ENCODE measurements at regions not wholly inside any gene's neighbourhood (a gene's known extent, or its start where the extent isn't known, plus 50 kb on each side); places are given as distances from the start of the nearest gene placed in this dataset.

DNA sequence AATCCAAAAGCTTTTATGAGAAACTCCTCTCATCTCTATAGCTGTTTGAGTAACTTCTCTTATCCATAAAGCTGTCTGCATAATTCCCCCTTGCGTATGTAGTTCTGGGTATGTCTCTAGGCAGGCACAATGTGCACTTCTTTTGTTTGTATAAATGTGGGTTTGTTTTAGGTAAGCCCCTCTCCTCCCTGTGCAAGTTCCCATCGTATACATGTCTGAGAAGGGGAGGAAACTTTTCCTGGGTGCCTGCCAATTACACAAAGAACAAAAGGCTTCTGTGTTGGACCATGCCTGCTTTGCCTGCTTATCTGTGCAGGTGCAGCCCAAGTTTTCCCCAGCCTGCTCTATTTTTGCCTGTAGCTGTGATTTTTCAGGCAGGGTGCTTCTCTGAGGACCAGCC lies 96.7 kb downstream of the CCER1 start:
- no peak overlapping the region for H3K27ac ChIP-seq (ENCODE audit: low read length)
- H3K4me1 ChIP-seq (ENCODE audit: control insufficient read depth in 1 of 2, insufficient read depth in 2 of 2, low read length in 2 of 2): peaks cover 0 to 10% of the 10 kb centered on the region in 2 donors
- no peaks in the 10 kb centered on the region for H3K9me3 ChIP-seq (ENCODE audit: control insufficient read depth in 1 of 2, low read length in 2 of 2)
- no peaks in the 10 kb centered on the region for H3K36me3 ChIP-seq (ENCODE audit: control insufficient read depth in 1 of 2, insufficient read depth in 2 of 2, low read length in 2 of 2)
- no peaks in the 10 kb centered on the region for H3K27me3 ChIP-seq (ENCODE audit: low read depth, low read length)
- H3K4me3 ChIP-seq (ENCODE audit: low read depth in 1 of 2, low read length in 2 of 2): no peak overlapping the region

DNA sequence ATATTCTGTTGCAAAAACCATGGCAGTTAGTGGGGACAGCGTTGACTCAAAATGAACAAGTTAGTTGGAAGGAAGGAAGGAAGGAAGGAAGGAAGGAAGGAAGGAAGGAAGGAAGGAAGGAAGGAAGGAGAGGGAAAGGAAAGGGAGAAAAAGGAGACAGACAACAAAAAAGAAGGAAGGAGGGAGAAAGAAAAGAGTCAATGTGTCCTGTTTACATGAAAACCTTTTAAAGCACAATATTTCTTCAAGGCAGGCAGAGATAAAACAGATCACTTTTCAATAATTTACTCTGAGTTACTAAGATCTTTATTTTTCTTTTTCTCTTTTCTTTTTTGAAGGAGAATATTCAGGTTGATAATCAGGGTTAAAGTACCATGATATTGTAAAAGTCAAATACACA lies 99.4 kb downstream of the CCER1 start:
- Histone ChIP-seq H3K9me3 (ENCODE audit: control insufficient read depth in 1 of 2, low read length in 2 of 2) (no peaks in the 10 kb centered on the region), H3K27ac (ENCODE audit: low read length) (no peak overlapping the region), H3K36me3 (ENCODE audit: control insufficient read depth in 1 of 2, insufficient read depth in 2 of 2, low read length in 2 of 2) (no peaks in the 10 kb centered on the region), H3K27me3 (ENCODE audit: low read depth, low read length) (no peaks in the 10 kb centered on the region), H3K4me1 (ENCODE audit: control insufficient read depth in 1 of 2, insufficient read depth in 2 of 2, low read length in 2 of 2) (peaks cover 0 to 10% of the 10 kb centered on the region in 2 donors), H3K4me3 (ENCODE audit: low read depth in 1 of 2, low read length in 2 of 2) (no peak overlapping the region)

DNA sequence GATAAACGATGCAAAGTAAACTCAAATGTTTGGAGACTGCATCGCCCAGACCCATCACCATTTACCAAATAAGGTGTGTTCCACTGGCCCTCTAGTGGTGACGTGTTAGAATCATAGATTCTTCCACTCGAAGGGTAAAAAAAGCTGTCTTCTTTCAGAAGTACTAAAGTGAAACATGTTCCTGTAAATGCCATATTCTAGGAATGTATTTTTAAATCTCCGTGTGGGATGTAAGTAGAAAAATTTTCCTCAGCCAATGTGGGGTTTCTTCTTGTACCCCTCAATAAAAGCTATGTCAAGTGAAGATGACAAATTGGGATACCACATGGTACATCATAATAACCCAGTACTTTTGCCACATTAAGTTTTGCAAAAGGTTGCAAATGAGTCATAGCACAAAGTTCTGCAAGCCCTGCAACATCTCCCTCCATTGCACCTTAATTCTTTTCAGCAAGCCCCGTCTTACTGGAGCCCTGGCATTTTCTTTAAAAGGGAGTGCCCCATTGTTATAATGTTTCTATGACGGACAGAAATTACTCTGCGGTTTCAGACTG lies 100.8 kb downstream of the CCER1 start:
- no peak overlapping the region for H3K27ac ChIP-seq (ENCODE audit: low read length)
- H3K9me3 ChIP-seq (ENCODE audit: control insufficient read depth in 1 of 2, low read length in 2 of 2): no peaks in the 10 kb centered on the region
- no peak overlapping the region for H3K4me3 ChIP-seq (ENCODE audit: low read depth in 1 of 2, low read length in 2 of 2)

DNA sequence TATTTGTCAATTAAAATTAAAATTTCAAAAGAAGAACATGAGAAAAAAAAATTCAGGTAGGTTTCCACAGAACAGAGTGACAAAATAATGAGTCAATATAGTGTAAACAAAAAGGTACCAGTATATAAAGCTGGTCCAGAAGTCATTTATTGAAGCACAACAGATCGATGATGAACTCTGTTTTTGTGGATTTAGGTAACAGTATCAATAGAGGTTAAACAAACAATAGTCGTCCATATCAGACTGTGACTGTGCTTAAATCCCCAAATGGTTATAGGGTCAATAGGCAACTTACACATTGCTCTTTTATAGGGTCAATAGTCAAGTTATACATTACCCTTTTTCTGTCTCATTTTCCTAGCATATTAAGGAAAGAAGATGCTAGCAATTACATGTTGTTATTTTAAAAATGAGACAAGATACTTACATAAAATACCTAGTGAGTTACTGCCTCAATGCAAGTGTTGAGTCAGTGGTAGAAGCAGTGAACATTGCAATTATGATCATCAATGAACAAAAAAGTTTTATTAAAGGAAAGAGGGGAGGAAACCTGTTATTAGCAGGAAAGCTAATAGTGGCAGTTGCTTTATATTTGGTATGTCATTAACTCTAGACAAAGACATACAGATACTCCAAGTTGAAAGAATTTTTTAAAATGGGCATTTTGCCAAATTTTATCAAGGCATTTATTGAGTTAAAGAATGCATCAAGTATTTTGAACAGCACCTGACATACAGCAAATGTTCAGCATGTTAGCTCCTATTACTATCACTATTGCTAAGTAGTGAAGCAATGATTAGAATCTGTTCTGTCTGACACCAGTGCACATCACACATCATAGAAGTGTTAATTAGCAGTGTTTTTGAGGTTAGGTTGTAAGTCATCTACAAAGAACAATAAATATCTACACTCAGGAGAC lies 102.9 kb downstream of the CCER1 start:
- Histone ChIP-seq H3K4me1 (ENCODE audit: control insufficient read depth in 1 of 2, insufficient read depth in 2 of 2, low read length in 2 of 2) (no peaks in the 10 kb centered on the region), H3K9me3 (ENCODE audit: control insufficient read depth in 1 of 2, low read length in 2 of 2) (no peaks in the 10 kb centered on the region), H3K36me3 (ENCODE audit: control insufficient read depth in 1 of 2, insufficient read depth in 2 of 2, low read length in 2 of 2) (no peaks in the 10 kb centered on the region)

More for the DNA sequence above, 100.8 kb downstream of the CCER1 start:
- H3K4me1 ChIP-seq (ENCODE audit: control insufficient read depth in 1 of 2, insufficient read depth in 2 of 2, low read length in 2 of 2): peaks cover 0 to 10% of the 10 kb centered on the region in 2 donors
- no peaks in the 10 kb centered on the region for H3K27me3 ChIP-seq (ENCODE audit: low read depth, low read length)
- H3K36me3 ChIP-seq (ENCODE audit: control insufficient read depth in 1 of 2, insufficient read depth in 2 of 2, low read length in 2 of 2): no peaks in the 10 kb centered on the region

DNA sequence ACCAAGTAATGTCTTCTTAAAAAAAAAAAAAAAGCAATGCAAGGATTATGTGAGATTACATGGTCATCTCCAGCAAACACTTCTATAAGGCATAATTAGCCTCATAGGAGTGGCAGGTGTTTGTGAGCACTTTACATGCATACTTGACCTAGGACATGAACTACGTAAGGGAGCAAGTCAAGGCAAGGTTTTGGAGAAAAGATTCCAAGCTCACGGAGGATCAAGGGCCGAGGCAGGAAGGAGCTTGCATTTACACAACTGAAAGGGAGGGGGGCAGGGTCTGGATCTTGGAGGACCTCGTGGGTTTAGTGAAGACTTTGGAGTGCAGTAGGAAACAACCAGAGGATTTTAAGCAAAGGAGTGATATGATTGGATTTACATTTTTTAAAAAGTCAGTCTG lies 112.5 kb downstream of the CCER1 start:
- Histone ChIP-seq H3K4me3 (ENCODE audit: low read depth in 1 of 2, low read length in 2 of 2) (no peak overlapping the region), H3K4me1 (ENCODE audit: control insufficient read depth in 1 of 2, insufficient read depth in 2 of 2, low read length in 2 of 2) (peaks cover 0 to 6% of the 10 kb centered on the region in 2 donors), H3K27me3 (ENCODE audit: low read depth, low read length) (no peaks in the 10 kb centered on the region), H3K9me3 (ENCODE audit: control insufficient read depth in 1 of 2, low read length in 2 of 2) (no peaks in the 10 kb centered on the region), H3K27ac (ENCODE audit: low read length) (no peak overlapping the region), H3K36me3 (ENCODE audit: control insufficient read depth in 1 of 2, insufficient read depth in 2 of 2, low read length in 2 of 2) (no peaks in the 10 kb centered on the region)

More for the DNA sequence above, 102.9 kb downstream of the CCER1 start:
- Histone ChIP-seq H3K27ac (ENCODE audit: low read length) (no peak overlapping the region), H3K4me3 (ENCODE audit: low read depth in 1 of 2, low read length in 2 of 2) (no peak overlapping the region), H3K27me3 (ENCODE audit: low read depth, low read length) (no peaks in the 10 kb centered on the region)

DNA sequence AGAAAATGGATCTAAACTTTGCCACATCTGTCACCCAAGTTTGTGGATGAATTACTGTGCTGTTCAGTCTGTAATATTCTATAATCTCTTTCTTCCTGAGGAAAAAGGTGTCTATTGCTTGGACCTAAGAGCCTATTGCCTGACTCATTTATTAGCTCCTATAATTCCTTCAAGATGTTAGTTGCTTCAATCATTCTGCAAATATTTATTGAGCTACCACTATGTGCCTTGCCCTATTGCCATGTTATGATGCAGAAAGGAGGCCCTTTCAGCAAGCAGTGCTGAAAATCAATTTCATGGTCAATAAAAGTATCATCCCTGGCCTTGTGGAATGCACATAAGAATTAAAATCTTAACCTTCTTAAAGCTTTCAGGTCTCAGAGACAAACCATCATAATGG lies 113.6 kb downstream of the CCER1 start:
- H3K36me3 ChIP-seq (ENCODE audit: control insufficient read depth in 1 of 2, insufficient read depth in 2 of 2, low read length in 2 of 2): no peaks in the 10 kb centered on the region
- no peak overlapping the region for H3K27ac ChIP-seq (ENCODE audit: low read length)
- H3K4me1 ChIP-seq (ENCODE audit: control insufficient read depth in 1 of 2, insufficient read depth in 2 of 2, low read length in 2 of 2): peaks cover 3 to 17% of the 10 kb centered on the region in 2 donors
- no peak overlapping the region for H3K4me3 ChIP-seq (ENCODE audit: low read depth in 1 of 2, low read length in 2 of 2)
- no peaks in the 10 kb centered on the region for H3K9me3 ChIP-seq (ENCODE audit: control insufficient read depth in 1 of 2, low read length in 2 of 2)
- H3K27me3 ChIP-seq (ENCODE audit: low read depth, low read length): no peaks in the 10 kb centered on the region

DNA sequence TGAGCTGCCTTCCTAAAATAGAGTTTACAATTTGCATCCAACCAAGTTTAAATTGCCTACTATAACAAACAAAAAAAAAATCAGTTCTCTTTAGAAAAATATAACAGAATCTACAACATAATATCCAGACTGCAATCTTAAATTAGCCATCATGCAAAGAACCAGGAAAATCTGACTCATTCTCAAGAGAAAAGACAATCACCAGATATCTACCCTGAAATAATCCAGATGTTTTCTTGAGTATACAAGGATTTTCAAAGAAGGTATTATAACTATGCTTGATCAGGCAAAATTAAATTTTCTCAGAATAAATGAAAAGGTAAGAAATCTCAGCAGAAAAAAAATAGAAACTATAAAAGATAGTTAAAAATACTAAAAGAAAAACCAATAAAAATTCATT lies 115.6 kb downstream of the CCER1 start:
- H3K36me3 ChIP-seq (ENCODE audit: control insufficient read depth in 1 of 2, insufficient read depth in 2 of 2, low read length in 2 of 2): no peaks in the 10 kb centered on the region
- H3K27me3 ChIP-seq (ENCODE audit: low read depth, low read length): no peaks in the 10 kb centered on the region
- peaks cover 3 to 24% of the 10 kb centered on the region in 2 donors for H3K4me1 ChIP-seq (ENCODE audit: control insufficient read depth in 1 of 2, insufficient read depth in 2 of 2, low read length in 2 of 2)
- H3K9me3 ChIP-seq (ENCODE audit: control insufficient read depth in 1 of 2, low read length in 2 of 2): no peaks in the 10 kb centered on the region
- H3K4me3 ChIP-seq (ENCODE audit: low read depth in 1 of 2, low read length in 2 of 2): no peak overlapping the region
- H3K27ac ChIP-seq (ENCODE audit: low read length): no peak overlapping the region

DNA sequence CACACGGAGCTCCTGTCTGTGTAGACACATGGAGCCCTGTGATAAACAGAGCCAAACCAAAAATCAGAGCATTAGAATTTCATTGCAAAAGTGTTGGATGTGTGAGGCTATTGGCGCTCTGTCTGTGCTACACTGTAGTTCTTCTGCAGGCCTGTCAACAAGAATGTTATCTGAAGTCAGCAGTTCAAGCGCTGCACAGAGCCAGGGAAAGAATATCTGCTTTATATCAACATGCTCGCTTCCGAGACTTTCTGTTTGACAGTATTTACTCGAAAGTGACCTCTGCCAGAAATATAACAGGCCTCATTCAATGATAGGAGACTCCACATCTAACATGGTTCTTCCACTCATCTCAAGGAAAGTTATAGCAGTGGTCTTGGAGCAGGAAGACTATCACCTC lies 118.3 kb downstream of the CCER1 start:
- Histone ChIP-seq H3K27me3 (ENCODE audit: low read depth, low read length) (no peaks in the 10 kb centered on the region), H3K36me3 (ENCODE audit: control insufficient read depth in 1 of 2, insufficient read depth in 2 of 2, low read length in 2 of 2) (no peaks in the 10 kb centered on the region), H3K27ac (ENCODE audit: low read length) (peak overlapping the region; percentile 10), H3K9me3 (ENCODE audit: control insufficient read depth in 1 of 2, low read length in 2 of 2) (no peaks in the 10 kb centered on the region), H3K4me3 (ENCODE audit: low read depth in 1 of 2, low read length in 2 of 2) (no peak overlapping the region), H3K4me1 (ENCODE audit: control insufficient read depth in 1 of 2, insufficient read depth in 2 of 2, low read length in 2 of 2) (peaks cover 3 to 24% of the 10 kb centered on the region in 2 donors)

DNA sequence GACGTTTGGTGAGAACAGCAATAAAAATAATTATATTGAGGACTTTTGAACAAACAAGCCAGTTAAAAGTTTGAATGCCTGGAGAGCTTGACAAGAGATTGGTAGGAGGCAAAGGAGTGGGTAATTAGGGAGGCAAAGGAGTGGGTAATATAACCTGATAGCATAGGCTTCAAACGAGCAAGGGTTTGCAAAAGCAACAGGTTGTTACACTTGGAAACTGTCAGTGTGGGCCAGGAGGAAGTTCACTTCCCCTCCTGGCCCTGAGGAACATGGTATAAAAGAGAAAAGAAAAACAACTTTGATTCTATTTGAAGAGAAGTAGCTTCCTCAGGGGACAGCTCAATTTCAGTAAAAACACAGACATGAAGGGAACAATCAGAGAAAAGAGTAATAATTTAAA lies 121.7 kb downstream of the CCER1 start:
- Histone ChIP-seq H3K4me3 (ENCODE audit: low read depth in 1 of 2, low read length in 2 of 2) (no peak overlapping the region), H3K4me1 (ENCODE audit: control insufficient read depth in 1 of 2, insufficient read depth in 2 of 2, low read length in 2 of 2) (peaks cover 3 to 20% of the 10 kb centered on the region in 2 donors), H3K27me3 (ENCODE audit: low read depth, low read length) (no peaks in the 10 kb centered on the region), H3K27ac (ENCODE audit: low read length) (no peak overlapping the region), H3K36me3 (ENCODE audit: control insufficient read depth in 1 of 2, insufficient read depth in 2 of 2, low read length in 2 of 2) (no peaks in the 10 kb centered on the region), H3K9me3 (ENCODE audit: control insufficient read depth in 1 of 2, low read length in 2 of 2) (no peaks in the 10 kb centered on the region)

DNA sequence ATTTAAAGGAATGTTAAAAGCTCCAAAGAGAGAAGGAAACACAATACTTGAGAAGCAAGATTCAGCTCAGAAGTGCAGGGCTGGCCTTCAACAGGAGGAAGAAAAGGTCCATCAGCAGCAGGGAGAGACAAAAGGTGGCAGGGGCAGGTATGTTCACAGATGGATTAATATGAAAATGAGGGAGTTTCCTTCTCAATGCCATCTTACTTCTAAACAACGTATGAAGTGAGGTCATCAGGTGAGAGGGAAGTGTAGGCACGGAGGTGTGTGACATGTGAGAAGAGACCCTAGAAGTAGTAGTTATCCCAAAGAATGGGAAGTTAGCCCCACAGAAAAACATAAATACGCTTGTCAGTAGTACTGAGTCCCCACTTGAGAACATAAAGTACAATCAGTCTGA lies 122.5 kb downstream of the CCER1 start:
- Histone ChIP-seq H3K9me3 (ENCODE audit: control insufficient read depth in 1 of 2, low read length in 2 of 2) (no peaks in the 10 kb centered on the region), H3K4me1 (ENCODE audit: control insufficient read depth in 1 of 2, insufficient read depth in 2 of 2, low read length in 2 of 2) (peaks cover 3 to 17% of the 10 kb centered on the region in 2 donors), H3K27ac (ENCODE audit: low read length) (no peak overlapping the region), H3K27me3 (ENCODE audit: low read depth, low read length) (no peaks in the 10 kb centered on the region), H3K4me3 (ENCODE audit: low read depth in 1 of 2, low read length in 2 of 2) (no peak overlapping the region), H3K36me3 (ENCODE audit: control insufficient read depth in 1 of 2, insufficient read depth in 2 of 2, low read length in 2 of 2) (no peaks in the 10 kb centered on the region)

DNA sequence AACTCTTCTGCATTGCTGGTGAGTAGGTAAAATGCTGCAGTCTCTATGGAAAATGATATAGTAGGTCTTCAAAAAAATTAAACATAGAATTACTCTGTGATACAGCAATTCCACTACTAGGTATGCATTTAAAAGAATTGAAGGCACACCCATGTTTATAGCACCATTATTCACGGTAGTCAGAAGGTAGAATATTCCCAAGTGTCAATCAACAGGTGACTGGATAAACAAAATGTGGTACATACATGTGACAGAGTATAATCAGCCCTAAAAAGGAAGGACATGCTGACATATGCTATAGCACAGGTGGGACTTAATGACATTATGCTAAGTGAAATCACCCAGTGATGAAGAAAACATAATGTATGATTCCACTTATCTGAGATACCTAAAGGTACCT lies 123.3 kb downstream of the CCER1 start:
- Histone ChIP-seq H3K36me3 (ENCODE audit: control insufficient read depth in 1 of 2, insufficient read depth in 2 of 2, low read length in 2 of 2) (no peaks in the 10 kb centered on the region), H3K9me3 (ENCODE audit: control insufficient read depth in 1 of 2, low read length in 2 of 2) (no peaks in the 10 kb centered on the region), H3K27me3 (ENCODE audit: low read depth, low read length) (no peaks in the 10 kb centered on the region), H3K4me1 (ENCODE audit: control insufficient read depth in 1 of 2, insufficient read depth in 2 of 2, low read length in 2 of 2) (peaks cover 0 to 11% of the 10 kb centered on the region in 2 donors), H3K27ac (ENCODE audit: low read length) (no peak overlapping the region), H3K4me3 (ENCODE audit: low read depth in 1 of 2, low read length in 2 of 2) (no peak overlapping the region)

Measured in muscle layer of duodenum (tissue), 2 donors.